Thoracic aorta (tissue), 2 donors: ENCODE measurements at regions not wholly inside any gene's neighbourhood (a gene's known extent, or its start where the extent isn't known, plus 50 kb on each side); places are given as distances from the start of the nearest gene placed in this dataset.
A peak's percentile ranks its signal among the peaks of the same experiment; 100 is the strongest.

Experiments used
- ATAC-seq: fragments of 150-250 bp; one replicate; pipeline ENCODE4 v1.8.0; 2017; ENCODE audit warnings: low read depth; ENCODE audit not compliant: insufficient number of reproducible peaks, low FRiP score
- DNase-seq: peaks from one replicate; pipeline ENCODE4 v3.0.0-alpha.2; 2020; ENCODE audit warnings: low spot score
- H3K27ac ChIP-seq, 2 donors: fragments of 200-600 bp; sonication (generic); 1 replicate in 1 of 2; 2 replicates in 1 of 2; pipeline ENCODE4 v1.5.1; 2016; ENCODE audit warnings: mild to moderate bottlenecking in 2 of 2, moderate library complexity in 2 of 2
- H3K27me3 ChIP-seq: fragments of 200-600 bp; sonication (generic); replicated peaks from 2 replicates; pipeline ENCODE4 v1.6.0; 2016; ENCODE audit warnings: mild to moderate bottlenecking; ENCODE audit not compliant: insufficient read depth
- H3K36me3 ChIP-seq: fragments of 200-600 bp; sonication (generic); one replicate; pipeline ENCODE4 v1.5.1; 2016
- H3K4me1 ChIP-seq, 2 donors: fragments of 200-600 bp; sonication (generic); 1 replicate in 1 of 2; 2 replicates in 1 of 2; pipeline versions ENCODE4 v1.5.1 to v1.6.0; 2016; ENCODE audit warnings: low read depth in 2 of 2, mild to moderate bottlenecking in 1 of 2; ENCODE audit not compliant: control insufficient read depth in 1 of 2
- H3K4me3 ChIP-seq: fragments of 200-600 bp; sonication (generic); 2 replicates; pipeline ENCODE4 v1.5.1; 2016; ENCODE audit warnings: mild to moderate bottlenecking
- H3K9me3 ChIP-seq: fragments of 200-600 bp; sonication (generic); 2 replicates; pipeline ENCODE4 v1.5.1; 2016
- TF ChIP-seq, protein P1 (sequence below): fragments of 200-600 bp; sonication (generic); IDR thresholded peaks from one replicate; pipeline ENCODE4 v1.5.1; 2019; ENCODE audit warnings: antibody characterized with exemption

DNA sequence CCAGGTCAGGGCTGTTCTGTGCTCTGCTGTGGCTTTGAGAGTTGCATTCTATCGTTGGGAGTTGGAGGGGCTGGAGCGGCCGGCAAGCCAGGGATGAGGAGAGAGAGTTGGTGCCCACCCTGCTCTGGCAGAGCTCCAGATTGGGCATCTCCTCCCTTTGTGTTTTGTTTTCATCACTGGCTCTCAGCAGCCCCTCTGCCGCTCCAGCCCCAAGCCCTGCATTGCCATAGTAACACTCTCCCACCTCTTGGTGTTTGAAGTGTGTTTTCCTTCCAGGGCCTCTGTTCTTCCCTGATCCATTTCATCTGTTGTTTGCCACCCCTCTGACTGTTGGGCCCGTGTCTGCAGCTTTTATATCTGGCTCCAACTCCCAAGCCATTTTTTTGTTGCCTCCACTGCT is 152.7 kb downstream of the URB2 start:
- Histone ChIP-seq H3K4me1 (peaks cover 0 to 13% of the 10 kb centered on the region in 2 donors), H3K27ac (no peak overlapping the region), H3K4me3 (no peak overlapping the region), H3K9me3 (no peaks in the 10 kb centered on the region), H3K27me3 (no peaks in the 10 kb centered on the region), H3K36me3 (no peaks in the 10 kb centered on the region)
- ATAC-seq, result no peak
- TF ChIP-seq, protein P1, sequence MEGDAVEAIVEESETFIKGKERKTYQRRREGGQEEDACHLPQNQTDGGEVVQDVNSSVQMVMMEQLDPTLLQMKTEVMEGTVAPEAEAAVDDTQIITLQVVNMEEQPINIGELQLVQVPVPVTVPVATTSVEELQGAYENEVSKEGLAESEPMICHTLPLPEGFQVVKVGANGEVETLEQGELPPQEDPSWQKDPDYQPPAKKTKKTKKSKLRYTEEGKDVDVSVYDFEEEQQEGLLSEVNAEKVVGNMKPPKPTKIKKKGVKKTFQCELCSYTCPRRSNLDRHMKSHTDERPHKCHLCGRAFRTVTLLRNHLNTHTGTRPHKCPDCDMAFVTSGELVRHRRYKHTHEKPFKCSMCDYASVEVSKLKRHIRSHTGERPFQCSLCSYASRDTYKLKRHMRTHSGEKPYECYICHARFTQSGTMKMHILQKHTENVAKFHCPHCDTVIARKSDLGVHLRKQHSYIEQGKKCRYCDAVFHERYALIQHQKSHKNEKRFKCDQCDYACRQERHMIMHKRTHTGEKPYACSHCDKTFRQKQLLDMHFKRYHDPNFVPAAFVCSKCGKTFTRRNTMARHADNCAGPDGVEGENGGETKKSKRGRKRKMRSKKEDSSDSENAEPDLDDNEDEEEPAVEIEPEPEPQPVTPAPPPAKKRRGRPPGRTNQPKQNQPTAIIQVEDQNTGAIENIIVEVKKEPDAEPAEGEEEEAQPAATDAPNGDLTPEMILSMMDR, result no peak
- DNase-seq, result no peak

DNA sequence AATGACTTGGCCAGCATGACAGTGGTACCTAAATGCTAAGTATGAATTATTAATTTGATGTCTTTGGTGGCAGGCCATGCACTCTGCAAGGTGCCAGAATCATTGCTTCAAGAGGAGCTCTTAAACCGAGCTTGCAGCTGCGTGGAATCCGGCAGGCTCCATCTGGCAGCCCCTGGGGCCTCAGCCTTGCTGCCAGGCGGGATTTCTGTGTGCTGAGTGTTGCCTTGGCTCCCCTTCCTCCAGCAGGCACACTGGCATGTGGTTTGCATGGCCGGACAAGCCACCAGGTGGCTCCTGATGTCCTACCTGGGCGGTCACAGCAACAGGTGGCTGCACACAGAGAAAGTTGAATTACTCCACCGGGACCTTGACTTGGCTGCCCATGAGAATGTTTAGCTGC is 155.4 kb downstream of the URB2 start:
- TF ChIP-seq, protein P1, result peak; percentile 15
- H3K4me1 ChIP-seq, result peaks cover 0 to 13% of the 10 kb centered on the region in 2 donors
- H3K4me3 ChIP-seq, result no peak overlapping the region
- H3K9me3 ChIP-seq, result no peaks in the 10 kb centered on the region
- DNase-seq (no peak), ATAC-seq (no peak)
- H3K36me3 ChIP-seq, result no peaks in the 10 kb centered on the region
- no peaks in the 10 kb centered on the region for H3K27me3 ChIP-seq
- H3K27ac ChIP-seq, result no peak overlapping the region

DNA sequence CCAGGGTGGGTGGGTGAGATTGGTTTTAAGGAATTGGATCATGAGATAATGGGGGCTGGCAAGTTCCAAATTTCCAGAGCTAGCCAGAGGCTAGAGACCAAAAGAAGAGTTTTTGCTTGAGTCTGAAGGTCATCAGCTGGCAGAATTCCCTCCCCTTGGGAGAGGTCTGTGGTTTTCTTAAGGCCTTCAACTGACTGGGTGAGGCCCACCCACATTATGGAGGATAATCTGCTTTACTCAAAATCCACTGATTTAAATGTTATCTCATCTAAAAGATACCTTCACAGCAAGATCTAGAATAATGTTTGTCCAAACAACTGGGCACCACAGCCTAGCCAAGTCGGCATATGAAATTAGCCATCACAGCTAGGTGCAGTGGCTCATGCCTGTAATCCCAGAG is 156.4 kb downstream of the URB2 start:
- no peak overlapping the region for H3K4me3 ChIP-seq
- ATAC-seq, result no peak

DNA sequence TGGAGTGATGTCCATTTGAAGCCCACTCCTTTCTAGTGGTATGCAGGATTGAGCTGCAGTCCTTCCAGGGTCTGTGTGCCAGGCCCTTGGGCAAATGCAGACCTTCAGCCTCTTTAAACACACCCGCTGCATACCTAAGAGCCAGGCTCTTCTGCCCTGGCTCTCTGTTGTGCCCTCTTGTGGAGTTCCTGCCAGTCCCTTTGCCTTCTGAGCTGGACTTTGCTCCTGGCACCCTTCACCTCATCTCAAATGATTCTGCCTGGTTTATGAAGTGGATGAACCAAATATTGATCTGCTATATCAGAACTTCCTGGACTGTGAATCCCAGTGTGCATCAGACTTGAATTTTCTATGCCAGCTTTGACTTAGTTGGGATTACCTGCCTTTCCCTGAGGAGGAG is 158.8 kb downstream of the URB2 start:
- H3K36me3 ChIP-seq, result no peaks in the 10 kb centered on the region
- H3K27me3 ChIP-seq, result no peaks in the 10 kb centered on the region
- DNase-seq (no peak), ATAC-seq (no peak)
- H3K9me3 ChIP-seq, result no peaks in the 10 kb centered on the region
- peaks cover 0 to 13% of the 10 kb centered on the region in 2 donors for H3K4me1 ChIP-seq
- TF ChIP-seq, protein P1, result no peak
- no peak overlapping the region for H3K27ac ChIP-seq
- H3K4me3 ChIP-seq, result no peak overlapping the region

More for the DNA sequence above, 156.4 kb downstream of the URB2 start:
- H3K36me3 ChIP-seq, result no peaks in the 10 kb centered on the region
- DNase-seq, result no peak
- H3K4me1 ChIP-seq, result peaks cover 0 to 13% of the 10 kb centered on the region in 2 donors
- H3K27me3 ChIP-seq, result no peaks in the 10 kb centered on the region
- H3K9me3 ChIP-seq, result no peaks in the 10 kb centered on the region
- no peak overlapping the region for H3K27ac ChIP-seq
- TF ChIP-seq, protein P1, result no peak

DNA sequence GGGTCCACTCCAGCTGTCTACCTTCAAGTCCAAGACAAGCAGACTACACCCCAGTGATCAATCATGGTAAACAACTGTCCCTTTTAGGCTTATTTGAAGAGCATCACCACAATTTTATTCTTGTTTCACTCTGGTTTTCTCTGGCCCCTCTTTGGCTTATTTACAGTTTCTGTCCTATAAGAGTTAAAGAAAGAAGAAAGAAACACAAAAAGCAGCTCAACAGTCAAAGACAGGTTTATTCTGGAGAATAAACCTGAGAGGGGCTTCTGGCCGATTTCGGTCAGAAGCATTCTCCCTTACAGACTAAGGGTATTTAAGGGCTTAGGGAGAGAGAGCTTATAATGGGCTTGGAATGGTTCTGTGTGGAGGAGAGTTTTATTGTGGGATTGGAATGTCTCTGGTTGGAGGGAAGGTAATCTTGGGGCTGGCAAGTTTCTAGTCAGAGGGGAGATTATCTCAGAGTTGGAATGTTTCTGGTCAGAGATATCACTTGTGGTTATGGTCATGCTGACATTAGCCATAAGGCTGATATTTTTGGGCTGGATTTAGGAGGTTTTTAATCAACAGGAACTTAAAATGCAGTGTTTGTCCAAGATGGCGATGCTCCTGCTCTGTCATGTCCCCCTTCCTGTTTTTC is 161.0 kb downstream of the URB2 start:
- Histone ChIP-seq H3K27ac (no peak overlapping the region), H3K9me3 (no peaks in the 10 kb centered on the region), H3K36me3 (no peaks in the 10 kb centered on the region), H3K4me1 (no peaks in the 10 kb centered on the region), H3K27me3 (no peaks in the 10 kb centered on the region), H3K4me3 (no peak overlapping the region)
- ATAC-seq (no peak), DNase-seq (no peak)
- TF ChIP-seq, protein P1, result no peak
